H1 (cell line): ENCODE measurements at regions not wholly inside any gene's neighbourhood (a gene's known extent, or its start where the extent isn't known, plus 50 kb on each side); places are given as distances from the start of the nearest gene placed in this dataset.

Source experiments
- ATF3 ChIP-seq: IDR thresholded peaks from 2 replicates; pipeline ENCODE4 v1.6.1; 2011; ENCODE audit warnings: low read depth, mild to moderate bottlenecking, low read length; ENCODE audit not compliant: insufficient read depth
- CHD7 ChIP-seq: fragments of 300-600 bp; sonication (generic); IDR thresholded peaks from 2 replicates; pipeline ENCODE4 v1.7.1; 2012; ENCODE audit warnings: low read length, moderate library complexity, mild to moderate bottlenecking, inconsistent platforms; ENCODE audit not compliant: insufficient replicate concordance
- KDM4A ChIP-seq: IDR thresholded peaks from one replicate; pipeline ENCODE4 v1.7.1; 2012; ENCODE audit warnings: low read depth, mild to moderate bottlenecking, moderate library complexity, low read length, inconsistent platforms; ENCODE audit not compliant: severe bottlenecking

- TF ChIP-seq CHD7 (no peak), KDM4A (no peak), ATF3 (no peak)
Measured at GRCh38 chrX:137164329-137164728, 130.5 kb upstream of the GPR101 start (continued).
